HFFc6 (cell line): ENCODE measurements at regions not wholly inside any gene's neighbourhood (a gene's known extent, or its start where the extent isn't known, plus 50 kb on each side); places are given as distances from the start of the nearest gene placed in this dataset.
A peak's percentile ranks its signal among the peaks of the same experiment; 100 is the strongest.

Experiments used
- DNase-seq: peaks from one replicate; pipeline ENCODE4 v3.0.0-alpha.2; 2018
- H3K27ac Mint-ChIP-seq: 2 replicates; pipeline ENCODE4 v1.8.0; 2020; ENCODE audit warnings: mild to moderate bottlenecking, mixed read lengths
- H3K27me3 Mint-ChIP-seq: 2 replicates; pipeline ENCODE4 v1.8.0; 2021; ENCODE audit warnings: mild to moderate bottlenecking, moderate library complexity, mixed read lengths; ENCODE audit not compliant: insufficient read depth
- H3K36me3 Mint-ChIP-seq: 2 replicates; pipeline ENCODE4 v1.8.0; 2021; ENCODE audit warnings: low read depth, mixed read lengths
- H3K4me1 Mint-ChIP-seq: 2 replicates; pipeline ENCODE4 v1.8.0; 2020; ENCODE audit warnings: low read depth, mixed read lengths
- H3K4me3 Mint-ChIP-seq: 2 replicates; pipeline ENCODE4 v1.8.0; 2020; ENCODE audit warnings: mild to moderate bottlenecking, moderate library complexity, mixed read lengths
- H3K9me3 Mint-ChIP-seq: 2 replicates; pipeline ENCODE4 v1.8.0; 2020; ENCODE audit warnings: mild to moderate bottlenecking, mixed read lengths
- CTCF ChIP-seq: fragments of 200-600 bp; sonication (generic); IDR thresholded peaks from 2 replicates; pipeline ENCODE4 v1.5.0; 2021; ENCODE audit warnings: antibody characterized with exemption, mild to moderate bottlenecking

GRCh38 chr1:214120191-214120590, 132.4 kb downstream of the PROX1 start:
- Mint-ChIP-seq H3K9me3 (peaks cover 13% of the 10 kb centered on the region), H3K27ac (no peak overlapping the region), H3K4me1 (peaks cover 20% of the 10 kb centered on the region), H3K36me3 (no peaks in the 10 kb centered on the region), H3K4me3 (no peak overlapping the region), H3K27me3 (peaks cover 6% of the 10 kb centered on the region; the same call in 1 of the 2 replicates)
- TF ChIP-seq CTCF, result no peak
- no peak for DNase-seq

GRCh38 chr1:214120951-214121350, 133.2 kb downstream of the PROX1 start:
- H3K27me3 Mint-ChIP-seq, result peaks cover 6% of the 10 kb centered on the region; the same call in 1 of the 2 replicates
- no peaks in the 10 kb centered on the region for H3K36me3 Mint-ChIP-seq
- DNase-seq, result no peak
- TF ChIP-seq CTCF, result no peak
- peaks cover 13% of the 10 kb centered on the region for H3K9me3 Mint-ChIP-seq
- no peak overlapping the region for H3K27ac Mint-ChIP-seq
- no peak overlapping the region for H3K4me3 Mint-ChIP-seq
- peaks cover 25% of the 10 kb centered on the region for H3K4me1 Mint-ChIP-seq

- peaks cover 10% of the 10 kb centered on the region for H3K9me3 Mint-ChIP-seq
- peaks cover 12% of the 10 kb centered on the region; the same call in 1 of the 2 replicates for H3K27me3 Mint-ChIP-seq
- H3K36me3 Mint-ChIP-seq, result no peaks in the 10 kb centered on the region
- H3K4me1 Mint-ChIP-seq, result peaks cover 25% of the 10 kb centered on the region
- TF ChIP-seq CTCF, result no peak
- no peak overlapping the region for H3K4me3 Mint-ChIP-seq
- H3K27ac Mint-ChIP-seq, result no peak overlapping the region
- no peak for DNase-seq
Measured at GRCh38 chr1:214122110-214122509, 134.3 kb downstream of the PROX1 start.

- H3K4me1 Mint-ChIP-seq, result peaks cover 25% of the 10 kb centered on the region
- H3K27ac Mint-ChIP-seq, result no peak overlapping the region
- H3K4me3 Mint-ChIP-seq, result peak overlapping the region; percentile 37; the same call in 1 of the 2 replicates
- TF ChIP-seq CTCF, result peak; percentile 74
- H3K9me3 Mint-ChIP-seq, result peaks cover 4% of the 10 kb centered on the region
- peaks cover 12% of the 10 kb centered on the region; the same call in 1 of the 2 replicates for H3K27me3 Mint-ChIP-seq
- DNase-seq, result peak; percentile 50
- H3K36me3 Mint-ChIP-seq, result no peaks in the 10 kb centered on the region
Measured at GRCh38 chr1:214123061-214123784, 135.4 kb downstream of the PROX1 start.

GRCh38 chr1:214124281-214124805, 136.6 kb downstream of the PROX1 start:
- Mint-ChIP-seq H3K4me3 (no peak overlapping the region), H3K9me3 (no peaks in the 10 kb centered on the region; the same call in 1 of the 2 replicates), H3K4me1 (peaks cover 25% of the 10 kb centered on the region), H3K27me3 (peaks cover 12% of the 10 kb centered on the region; the same call in 1 of the 2 replicates), H3K27ac (no peak overlapping the region), H3K36me3 (no peaks in the 10 kb centered on the region)
- DNase-seq, result no peak
- no peak for TF ChIP-seq CTCF
